ENCODE measurements at regions not wholly inside any gene's neighbourhood (a gene's known extent, or its start where the extent isn't known, plus 50 kb on each side); places are given as distances from the start of the nearest gene placed in this dataset.
A peak's percentile ranks its signal among the peaks of the same experiment; 100 is the strongest.

DNA sequence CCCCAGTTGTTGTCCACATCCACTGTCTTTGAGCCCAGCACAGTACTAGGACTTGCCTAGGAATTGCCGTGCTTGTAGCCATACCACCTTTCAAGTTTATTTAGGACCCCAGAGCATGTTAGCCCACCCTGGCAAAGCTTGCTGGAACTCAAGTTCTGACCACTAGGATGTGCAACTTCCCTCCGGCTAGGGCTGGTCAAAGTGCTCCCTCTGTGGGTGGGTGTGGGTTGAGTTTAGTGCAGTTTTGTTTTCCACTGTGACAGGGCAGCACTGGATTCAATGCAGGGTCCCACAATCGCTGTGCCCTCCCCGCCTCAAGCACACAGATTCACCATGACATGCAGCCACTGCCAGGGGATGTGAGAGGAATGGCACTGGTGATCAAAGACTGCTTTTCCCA lies 96.0 kb downstream of the RASGEF1B start:
- TF ChIP-seq OSR2 (tag by site-specific recombination; IDR thresholded peaks at IDR 0.05) (no peak), EGR2 (tag by site-specific recombination; IDR thresholded peaks at IDR 0.05; ENCODE audit: low read depth) (no peak), ZNF610 (tag by site-specific recombination; IDR thresholded peaks at IDR 0.05; ENCODE audit: borderline replicate concordance) (no peak), ZNF335 (tag by site-specific recombination; conservative IDR thresholded peaks at IDR 0.05) (no peak), ZNF2 (tag by site-specific recombination; IDR thresholded peaks at IDR 0.05) (no peak), ZNF157 (tag by site-specific recombination; IDR thresholded peaks at IDR 0.05) (no peak), ZNF529 (tag by site-specific recombination; IDR thresholded peaks at IDR 0.05; ENCODE audit: insufficient replicate concordance) (no peak), ZNF777 (tag by site-specific recombination; IDR thresholded peaks at IDR 0.05; ENCODE audit: borderline replicate concordance) (no peak), ZBTB1 (tag by site-specific recombination; IDR thresholded peaks at IDR 0.05) (no peak)
- Histone ChIP-seq H3K4me3 (ENCODE audit: low read depth, low read length) (no peak overlapping the region), H3K36me3 (ENCODE audit: control insufficient read depth in 2 of 2, insufficient read depth in 1 of 2, low read length in 2 of 2) (no peaks in the 10 kb centered on the region), H3K4me1 (ENCODE audit: control insufficient read depth, insufficient read depth, low read length) (peaks cover 9% of the 10 kb centered on the region), H3K27ac (ENCODE audit: extremely low read depth, low read depth, low read length) (no peak overlapping the region), H3K9me3 (ENCODE audit: control insufficient read depth, insufficient read depth, low read depth, low read length) (no peaks in the 10 kb centered on the region)
- CTCF ChIA-PET: interaction anchor here (0.7 to 1.2 kb wide), 2 partner anchors 24 to 818 kb away, joined by 3 to 4 read pairs; no protein-coding TSS in a partner anchor
- POLR2A ChIA-PET: no interaction called here

DNA sequence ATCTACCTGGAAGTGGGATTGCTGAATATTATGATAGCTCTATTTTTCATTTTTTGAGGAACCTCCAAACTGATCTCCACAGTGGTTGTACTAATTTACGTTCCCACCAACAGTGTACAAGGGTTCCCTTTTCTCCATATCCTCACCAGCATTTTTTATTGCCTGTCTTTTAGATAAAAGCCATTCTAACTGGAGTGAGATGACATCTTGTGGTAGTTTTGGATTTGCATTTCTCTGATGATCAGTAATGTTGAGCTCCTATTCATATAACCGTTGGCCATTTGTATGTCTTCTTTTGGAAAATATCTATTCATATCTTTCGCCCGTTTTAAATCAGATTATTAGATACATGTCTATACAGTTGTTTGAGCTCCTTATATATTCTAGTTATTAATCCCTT lies 101.8 kb downstream of the RASGEF1B start:
- CTCF ChIA-PET: no interaction called here
- H3K4me1 ChIP-seq (ENCODE audit: control insufficient read depth, insufficient read depth, low read length): no peaks in the 10 kb centered on the region
- TF ChIP-seq, protein P1, sequence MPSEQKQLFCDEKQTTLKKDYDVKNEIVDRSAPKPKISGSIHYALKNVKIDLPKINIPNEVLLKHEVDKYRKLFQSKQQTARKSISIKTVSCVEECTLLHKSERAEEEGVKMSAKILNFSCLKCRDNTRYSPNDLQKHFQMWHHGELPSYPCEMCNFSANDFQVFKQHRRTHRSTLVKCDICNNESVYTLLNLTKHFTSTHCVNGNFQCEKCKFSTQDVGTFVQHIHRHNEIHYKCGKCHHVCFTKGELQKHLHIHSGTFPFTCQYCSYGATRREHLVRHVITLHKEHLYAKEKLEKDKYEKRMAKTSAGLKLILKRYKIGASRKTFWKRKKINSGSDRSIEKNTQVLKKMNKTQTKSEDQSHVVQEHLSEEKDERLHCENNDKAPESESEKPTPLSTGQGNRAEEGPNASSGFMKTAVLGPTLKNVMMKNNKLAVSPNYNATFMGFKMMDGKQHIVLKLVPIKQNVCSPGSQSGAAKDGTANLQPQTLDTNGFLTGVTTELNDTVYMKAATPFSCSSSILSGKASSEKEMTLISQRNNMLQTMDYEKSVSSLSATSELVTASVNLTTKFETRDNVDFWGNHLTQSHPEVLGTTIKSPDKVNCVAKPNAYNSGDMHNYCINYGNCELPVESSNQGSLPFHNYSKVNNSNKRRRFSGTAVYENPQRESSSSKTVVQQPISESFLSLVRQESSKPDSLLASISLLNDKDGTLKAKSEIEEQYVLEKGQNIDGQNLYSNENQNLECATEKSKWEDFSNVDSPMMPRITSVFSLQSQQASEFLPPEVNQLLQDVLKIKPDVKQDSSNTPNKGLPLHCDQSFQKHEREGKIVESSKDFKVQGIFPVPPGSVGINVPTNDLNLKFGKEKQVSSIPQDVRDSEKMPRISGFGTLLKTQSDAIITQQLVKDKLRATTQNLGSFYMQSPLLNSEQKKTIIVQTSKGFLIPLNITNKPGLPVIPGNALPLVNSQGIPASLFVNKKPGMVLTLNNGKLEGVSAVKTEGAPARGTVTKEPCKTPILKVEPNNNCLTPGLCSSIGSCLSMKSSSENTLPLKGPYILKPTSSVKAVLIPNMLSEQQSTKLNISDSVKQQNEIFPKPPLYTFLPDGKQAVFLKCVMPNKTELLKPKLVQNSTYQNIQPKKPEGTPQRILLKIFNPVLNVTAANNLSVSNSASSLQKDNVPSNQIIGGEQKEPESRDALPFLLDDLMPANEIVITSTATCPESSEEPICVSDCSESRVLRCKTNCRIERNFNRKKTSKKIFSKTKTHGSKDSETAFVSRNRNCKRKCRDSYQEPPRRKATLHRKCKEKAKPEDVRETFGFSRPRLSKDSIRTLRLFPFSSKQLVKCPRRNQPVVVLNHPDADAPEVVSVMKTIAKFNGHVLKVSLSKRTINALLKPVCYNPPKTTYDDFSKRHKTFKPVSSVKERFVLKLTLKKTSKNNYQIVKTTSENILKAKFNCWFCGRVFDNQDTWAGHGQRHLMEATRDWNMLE (tag by site-specific recombination; conservative IDR thresholded peaks at IDR 0.05; ENCODE audit: low read depth): no peak
- TF ChIP-seq ZBTB21 (tag by site-specific recombination; IDR thresholded peaks at IDR 0.05) (no peak), ZNF654 (tag by site-specific recombination; IDR thresholded peaks at IDR 0.05; ENCODE audit: low read depth) (peak; percentile 15; the same call in 1 of the 2 replicates), ZNF747 (tag by site-specific recombination; IDR thresholded peaks at IDR 0.05) (no peak)
- H3K9me3 ChIP-seq (ENCODE audit: control insufficient read depth, insufficient read depth, low read depth, low read length): no peaks in the 10 kb centered on the region
- POLR2A ChIA-PET: no interaction called here
- no peak overlapping the region for H3K27ac ChIP-seq (ENCODE audit: extremely low read depth, low read depth, low read length)
- no peaks in the 10 kb centered on the region for H3K36me3 ChIP-seq (ENCODE audit: control insufficient read depth in 2 of 2, insufficient read depth in 1 of 2, low read length in 2 of 2)
- no peak overlapping the region for H3K4me3 ChIP-seq (ENCODE audit: low read depth, low read length)

DNA sequence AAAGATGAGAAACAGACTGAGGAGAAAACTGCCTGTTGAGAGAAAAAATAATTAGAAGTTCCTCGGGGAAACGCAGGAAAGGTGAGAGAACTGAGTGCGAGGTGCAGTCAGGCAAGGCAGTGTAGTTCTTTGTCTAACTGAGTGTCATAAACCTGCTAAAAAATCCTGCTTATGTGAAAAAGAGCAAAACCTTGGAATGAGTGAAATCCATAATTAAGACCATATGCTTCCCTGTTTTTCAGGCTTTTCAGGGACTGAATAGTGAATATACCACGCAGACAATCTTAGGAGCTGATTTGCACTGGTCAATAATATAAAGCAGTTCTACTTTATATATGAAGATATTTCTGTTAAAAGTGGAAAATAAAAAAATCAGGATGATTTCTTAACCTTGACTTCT lies 104.9 kb downstream of the RASGEF1B start:
- H3K9me3 ChIP-seq (ENCODE audit: control insufficient read depth, insufficient read depth, low read depth, low read length): no peaks in the 10 kb centered on the region
- H3K4me3 ChIP-seq (ENCODE audit: low read depth, low read length): no peak overlapping the region
- ChIA-PET POLR2A (no interaction called here), CTCF (no interaction called here)
- H3K27ac ChIP-seq (ENCODE audit: extremely low read depth, low read depth, low read length): no peak overlapping the region
- H3K4me1 ChIP-seq (ENCODE audit: control insufficient read depth, insufficient read depth, low read length): no peaks in the 10 kb centered on the region
- no peaks in the 10 kb centered on the region for H3K36me3 ChIP-seq (ENCODE audit: control insufficient read depth in 2 of 2, insufficient read depth in 1 of 2, low read length in 2 of 2)
- no peak for TF ChIP-seq ZBTB48 (tag by site-specific recombination; IDR thresholded peaks at IDR 0.05)
- TF ChIP-seq ZNF366 (tag by site-specific recombination; conservative IDR thresholded peaks at IDR 0.05): no peak
- TF ChIP-seq GLIS1 (tag by site-specific recombination; IDR thresholded peaks at IDR 0.05): no peak
- TF ChIP-seq, protein P2, sequence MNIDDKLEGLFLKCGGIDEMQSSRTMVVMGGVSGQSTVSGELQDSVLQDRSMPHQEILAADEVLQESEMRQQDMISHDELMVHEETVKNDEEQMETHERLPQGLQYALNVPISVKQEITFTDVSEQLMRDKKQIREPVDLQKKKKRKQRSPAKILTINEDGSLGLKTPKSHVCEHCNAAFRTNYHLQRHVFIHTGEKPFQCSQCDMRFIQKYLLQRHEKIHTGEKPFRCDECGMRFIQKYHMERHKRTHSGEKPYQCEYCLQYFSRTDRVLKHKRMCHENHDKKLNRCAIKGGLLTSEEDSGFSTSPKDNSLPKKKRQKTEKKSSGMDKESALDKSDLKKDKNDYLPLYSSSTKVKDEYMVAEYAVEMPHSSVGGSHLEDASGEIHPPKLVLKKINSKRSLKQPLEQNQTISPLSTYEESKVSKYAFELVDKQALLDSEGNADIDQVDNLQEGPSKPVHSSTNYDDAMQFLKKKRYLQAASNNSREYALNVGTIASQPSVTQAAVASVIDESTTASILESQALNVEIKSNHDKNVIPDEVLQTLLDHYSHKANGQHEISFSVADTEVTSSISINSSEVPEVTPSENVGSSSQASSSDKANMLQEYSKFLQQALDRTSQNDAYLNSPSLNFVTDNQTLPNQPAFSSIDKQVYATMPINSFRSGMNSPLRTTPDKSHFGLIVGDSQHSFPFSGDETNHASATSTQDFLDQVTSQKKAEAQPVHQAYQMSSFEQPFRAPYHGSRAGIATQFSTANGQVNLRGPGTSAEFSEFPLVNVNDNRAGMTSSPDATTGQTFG (tag by site-specific recombination; IDR thresholded peaks at IDR 0.05; ENCODE audit: borderline replicate concordance): no peak
- TF ChIP-seq OVOL3 (tag by site-specific recombination; IDR thresholded peaks at IDR 0.05): no peak
- TF ChIP-seq, protein P3, sequence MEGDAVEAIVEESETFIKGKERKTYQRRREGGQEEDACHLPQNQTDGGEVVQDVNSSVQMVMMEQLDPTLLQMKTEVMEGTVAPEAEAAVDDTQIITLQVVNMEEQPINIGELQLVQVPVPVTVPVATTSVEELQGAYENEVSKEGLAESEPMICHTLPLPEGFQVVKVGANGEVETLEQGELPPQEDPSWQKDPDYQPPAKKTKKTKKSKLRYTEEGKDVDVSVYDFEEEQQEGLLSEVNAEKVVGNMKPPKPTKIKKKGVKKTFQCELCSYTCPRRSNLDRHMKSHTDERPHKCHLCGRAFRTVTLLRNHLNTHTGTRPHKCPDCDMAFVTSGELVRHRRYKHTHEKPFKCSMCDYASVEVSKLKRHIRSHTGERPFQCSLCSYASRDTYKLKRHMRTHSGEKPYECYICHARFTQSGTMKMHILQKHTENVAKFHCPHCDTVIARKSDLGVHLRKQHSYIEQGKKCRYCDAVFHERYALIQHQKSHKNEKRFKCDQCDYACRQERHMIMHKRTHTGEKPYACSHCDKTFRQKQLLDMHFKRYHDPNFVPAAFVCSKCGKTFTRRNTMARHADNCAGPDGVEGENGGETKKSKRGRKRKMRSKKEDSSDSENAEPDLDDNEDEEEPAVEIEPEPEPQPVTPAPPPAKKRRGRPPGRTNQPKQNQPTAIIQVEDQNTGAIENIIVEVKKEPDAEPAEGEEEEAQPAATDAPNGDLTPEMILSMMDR (tag by site-specific recombination; IDR thresholded peaks at IDR 0.05): no peak
- TF ChIP-seq ZNF600 (tag by site-specific recombination; IDR thresholded peaks at IDR 0.05): no peak
- TF ChIP-seq, protein P4, sequence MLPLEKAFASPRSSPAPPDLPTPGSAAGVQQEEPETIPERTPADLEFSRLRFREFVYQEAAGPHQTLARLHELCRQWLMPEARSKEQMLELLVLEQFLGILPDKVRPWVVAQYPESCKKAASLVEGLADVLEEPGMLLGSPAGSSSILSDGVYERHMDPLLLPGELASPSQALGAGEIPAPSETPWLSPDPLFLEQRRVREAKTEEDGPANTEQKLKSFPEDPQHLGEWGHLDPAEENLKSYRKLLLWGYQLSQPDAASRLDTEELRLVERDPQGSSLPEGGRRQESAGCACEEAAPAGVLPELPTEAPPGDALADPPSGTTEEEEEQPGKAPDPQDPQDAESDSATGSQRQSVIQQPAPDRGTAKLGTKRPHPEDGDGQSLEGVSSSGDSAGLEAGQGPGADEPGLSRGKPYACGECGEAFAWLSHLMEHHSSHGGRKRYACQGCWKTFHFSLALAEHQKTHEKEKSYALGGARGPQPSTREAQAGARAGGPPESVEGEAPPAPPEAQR (tag by site-specific recombination; IDR thresholded peaks at IDR 0.05): no peak
- TF ChIP-seq ZIC2 (tag by site-specific recombination; IDR thresholded peaks at IDR 0.05): no peak
- TF ChIP-seq ZNF354C (tag by site-specific recombination; IDR thresholded peaks at IDR 0.05; ENCODE audit: borderline replicate concordance, low read depth): no peak

Data from HEK293 (cell line).